ENCODE measurements at regions not wholly inside any gene's neighbourhood (a gene's known extent, or its start where the extent isn't known, plus 50 kb on each side); places are given as distances from the start of the nearest gene placed in this dataset.

DNA sequence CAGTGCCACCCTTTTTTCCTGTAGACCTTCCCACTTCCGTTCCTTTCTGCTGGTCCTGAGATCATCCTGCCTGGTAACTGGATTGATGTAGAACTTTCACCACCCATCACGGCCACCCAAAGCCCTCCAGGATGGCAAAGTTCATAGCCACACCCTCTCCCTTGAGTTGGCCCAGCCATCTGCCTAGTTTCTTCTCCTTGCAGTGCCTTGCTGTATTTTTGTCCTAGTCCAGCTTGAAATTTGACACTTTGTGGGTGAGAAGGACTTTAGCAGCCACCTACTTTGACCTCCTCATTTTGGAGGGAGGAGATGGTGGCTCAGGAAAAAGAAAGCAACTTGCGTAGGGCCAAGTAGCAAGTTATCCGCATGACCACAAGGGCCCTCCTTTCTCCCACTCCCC is 140.7 kb downstream of the BUB3 start:
- Histone ChIP-seq H3K36me3 (replicated peaks in 1 of 2; ENCODE audit: control insufficient read depth in 1 of 2, insufficient read depth in 2 of 2, low read length in 2 of 2) (no peaks in the 10 kb centered on the region), H3K9ac (ENCODE audit: insufficient read depth, low read length, poor library complexity, severe bottlenecking) (no peak overlapping the region), H3K27ac (ENCODE audit: low read depth in 1 of 2, low read length in 2 of 2) (no peak overlapping the region), H3K9me3 (replicated peaks in 1 of 2; ENCODE audit: control insufficient read depth in 1 of 2, insufficient read depth in 1 of 2, low read length in 2 of 2) (peaks cover 0 to 4% of the 10 kb centered on the region in 2 donors), H4K20me1 (ENCODE audit: insufficient read depth, low read length) (no peaks in the 10 kb centered on the region), H3K4me2 (replicated peaks; ENCODE audit: extremely low read depth, low read length, poor library complexity, severe bottlenecking) (no peak overlapping the region), H3K79me2 (ENCODE audit: insufficient read depth, low read length) (no peaks in the 10 kb centered on the region), H3K27me3 (ENCODE audit: control insufficient read depth in 2 of 2, insufficient read depth in 2 of 2, low read length in 2 of 2) (no peaks in the 10 kb centered on the region), H2AFZ (ENCODE audit: insufficient read depth, low read depth, low read length, poor library complexity, severe bottlenecking) (no peak overlapping the region), H3K4me1 (ENCODE audit: control insufficient read depth in 1 of 2, insufficient read depth in 2 of 2, low read length in 2 of 2) (no peaks in the 10 kb centered on the region), H3K4me3 (replicated peaks in 1 of 3; ENCODE audit: low read depth in 2 of 3, low read length in 3 of 3) (no peak overlapping the region)
- TF ChIP-seq, protein P1, sequence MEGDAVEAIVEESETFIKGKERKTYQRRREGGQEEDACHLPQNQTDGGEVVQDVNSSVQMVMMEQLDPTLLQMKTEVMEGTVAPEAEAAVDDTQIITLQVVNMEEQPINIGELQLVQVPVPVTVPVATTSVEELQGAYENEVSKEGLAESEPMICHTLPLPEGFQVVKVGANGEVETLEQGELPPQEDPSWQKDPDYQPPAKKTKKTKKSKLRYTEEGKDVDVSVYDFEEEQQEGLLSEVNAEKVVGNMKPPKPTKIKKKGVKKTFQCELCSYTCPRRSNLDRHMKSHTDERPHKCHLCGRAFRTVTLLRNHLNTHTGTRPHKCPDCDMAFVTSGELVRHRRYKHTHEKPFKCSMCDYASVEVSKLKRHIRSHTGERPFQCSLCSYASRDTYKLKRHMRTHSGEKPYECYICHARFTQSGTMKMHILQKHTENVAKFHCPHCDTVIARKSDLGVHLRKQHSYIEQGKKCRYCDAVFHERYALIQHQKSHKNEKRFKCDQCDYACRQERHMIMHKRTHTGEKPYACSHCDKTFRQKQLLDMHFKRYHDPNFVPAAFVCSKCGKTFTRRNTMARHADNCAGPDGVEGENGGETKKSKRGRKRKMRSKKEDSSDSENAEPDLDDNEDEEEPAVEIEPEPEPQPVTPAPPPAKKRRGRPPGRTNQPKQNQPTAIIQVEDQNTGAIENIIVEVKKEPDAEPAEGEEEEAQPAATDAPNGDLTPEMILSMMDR (IDR thresholded peaks at IDR 0.05): no peak
- Mint-ChIP-seq H3K9me3 (peaks cover 2 to 17% (median 8%) of the 10 kb centered on the region in 7 donors), H3K4me3 (no peak overlapping the region), H3K4me1 (no peaks in the 10 kb centered on the region), H3K36me3 (no peaks in the 10 kb centered on the region), H3K27ac (no peak overlapping the region), H3K27me3 (ENCODE audit: low read depth in 3 of 3) (peaks cover 2 to 3% (median 2%) of the 10 kb centered on the region in 3 donors)
- WGBS (ENCODE audit: insufficient coverage): 90% methylated on average over 2 of the region's 4 CpGs
- intact Hi-C loops (cut with micrococcal nuclease): no loop called here
- DNase-seq: no peak

DNA sequence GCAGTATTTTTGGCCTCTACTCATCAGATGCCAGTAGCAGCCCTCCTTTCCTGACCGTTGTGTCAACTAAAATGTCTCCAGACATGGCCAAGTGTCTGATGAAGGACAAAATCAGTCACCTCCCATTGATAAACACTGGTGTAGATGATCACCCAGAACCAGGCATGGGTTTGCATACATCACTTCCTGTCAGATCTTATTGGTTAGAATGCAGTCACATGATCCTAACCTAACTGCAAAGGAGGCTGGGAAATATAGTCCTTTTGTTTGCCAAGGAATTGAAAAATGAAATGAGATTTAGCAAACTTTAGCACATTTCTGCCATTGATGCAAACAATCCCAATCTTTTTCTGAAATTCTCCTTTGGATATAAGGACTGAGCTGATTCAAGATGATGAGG is 141.4 kb downstream of the BUB3 start:
- Mint-ChIP-seq H3K9me3 (peaks cover 0 to 11% (median 5%) of the 10 kb centered on the region in 7 donors), H3K27me3 (ENCODE audit: low read depth in 3 of 3) (peaks cover 2 to 4% (median 4%) of the 10 kb centered on the region in 3 donors), H3K27ac (no peak overlapping the region), H3K36me3 (no peaks in the 10 kb centered on the region), H3K4me3 (no peak overlapping the region), H3K4me1 (no peaks in the 10 kb centered on the region)
- no peak overlapping the region for H3K4me2 ChIP-seq (replicated peaks; ENCODE audit: extremely low read depth, low read length, poor library complexity, severe bottlenecking)
- no peak for DNase-seq
- no peaks in the 10 kb centered on the region for H3K27me3 ChIP-seq (ENCODE audit: control insufficient read depth in 2 of 2, insufficient read depth in 2 of 2, low read length in 2 of 2)
- no peaks in the 10 kb centered on the region for H3K4me1 ChIP-seq (ENCODE audit: control insufficient read depth in 1 of 2, insufficient read depth in 2 of 2, low read length in 2 of 2)
- H3K79me2 ChIP-seq (ENCODE audit: insufficient read depth, low read length): no peaks in the 10 kb centered on the region
- no peak overlapping the region for H3K27ac ChIP-seq (ENCODE audit: low read depth in 1 of 2, low read length in 2 of 2)
- no peak overlapping the region for H2AFZ ChIP-seq (ENCODE audit: insufficient read depth, low read depth, low read length, poor library complexity, severe bottlenecking)
- H3K4me3 ChIP-seq (replicated peaks in 1 of 3; ENCODE audit: low read depth in 2 of 3, low read length in 3 of 3): no peak overlapping the region
- H4K20me1 ChIP-seq (ENCODE audit: insufficient read depth, low read length): no peaks in the 10 kb centered on the region
- no CpG with 5 or more reads among the region's 1 CpG for WGBS (ENCODE audit: insufficient coverage)
- no peak overlapping the region for H3K9ac ChIP-seq (ENCODE audit: insufficient read depth, low read length, poor library complexity, severe bottlenecking)
- intact Hi-C loops (cut with micrococcal nuclease): no loop called here
- TF ChIP-seq, protein P1 (IDR thresholded peaks at IDR 0.05): no peak
- no peaks in the 10 kb centered on the region for H3K36me3 ChIP-seq (replicated peaks in 1 of 2; ENCODE audit: control insufficient read depth in 1 of 2, insufficient read depth in 2 of 2, low read length in 2 of 2)
- peaks cover 0 to 4% of the 10 kb centered on the region in 2 donors for H3K9me3 ChIP-seq (replicated peaks in 1 of 2; ENCODE audit: control insufficient read depth in 1 of 2, insufficient read depth in 1 of 2, low read length in 2 of 2)
